ENCODE measurements at regions not wholly inside any gene's neighbourhood (a gene's known extent, or its start where the extent isn't known, plus 50 kb on each side); places are given as distances from the start of the nearest gene placed in this dataset.
"Not testable (repeated sequence)": the region's sequence is repeated elsewhere in the genome, so short reads cannot be mapped to it uniquely, and the experiment has no call there.

- ChIA-PET CTCF (no interaction called here), POLR2A (no interaction called here)
- no peak for TF ChIP-seq CTCF (IDR thresholded peaks at IDR 0.05; ENCODE audit: insufficient read depth in 1 of 2, low read depth in 1 of 2, low read length in 1 of 2, severe bottlenecking in 1 of 2, unreplicated experiment in 1 of 2)
- Histone ChIP-seq H3K4me3 (ENCODE audit: low read depth, low read length) (no peak overlapping the region), H3K27me3 (replicated peaks; ENCODE audit: control insufficient read depth, insufficient read depth, low read length) (no peaks in the 10 kb centered on the region), H3K36me3 (ENCODE audit: control insufficient read depth, insufficient read depth, low read length) (no peaks in the 10 kb centered on the region), H3K4me1 (no peaks in the 10 kb centered on the region), H3K9me3 (no peaks in the 10 kb centered on the region)
- Mint-ChIP-seq H3K27me3 (ENCODE audit: insufficient read depth, unreplicated experiment) (no peaks in the 10 kb centered on the region), H3K4me3 (ENCODE audit: unreplicated experiment) (no peak overlapping the region), H3K4me1 (ENCODE audit: low read depth, unreplicated experiment) (no peaks in the 10 kb centered on the region), H3K36me3 (ENCODE audit: insufficient read depth, unreplicated experiment) (no peaks in the 10 kb centered on the region), H3K9me3 (ENCODE audit: unreplicated experiment) (no peaks in the 10 kb centered on the region), H3K27ac (ENCODE audit: unreplicated experiment) (no peak overlapping the region)
- intact Hi-C loops (cut with micrococcal nuclease; ENCODE audit: unreplicated experiment), result no loop called here
- no peak for DNase-seq
- BruUV-seq (replicated peaks), result no TSS peak
These were observed 1132.0 kb upstream of the LRRTM3 start for GRCh38 chr10:65793738-65794425.

- H3K36me3 ChIP-seq (ENCODE audit: control insufficient read depth, insufficient read depth, low read length); H3K27me3 Mint-ChIP-seq (ENCODE audit: insufficient read depth, unreplicated experiment); CTCF ChIA-PET; H3K36me3 Mint-ChIP-seq (ENCODE audit: insufficient read depth, unreplicated experiment); BruUV-seq (replicated peaks); intact Hi-C loops (cut with micrococcal nuclease; ENCODE audit: unreplicated experiment); H3K4me1 ChIP-seq; DNase-seq; H3K4me1 Mint-ChIP-seq (ENCODE audit: low read depth, unreplicated experiment); H3K9me3 Mint-ChIP-seq (ENCODE audit: unreplicated experiment); H3K27ac Mint-ChIP-seq (ENCODE audit: unreplicated experiment); H3K4me3 ChIP-seq (ENCODE audit: low read depth, low read length); H3K27me3 ChIP-seq (replicated peaks; ENCODE audit: control insufficient read depth, insufficient read depth, low read length); H3K4me3 Mint-ChIP-seq (ENCODE audit: unreplicated experiment); H3K9me3 ChIP-seq: not testable (repeated sequence)
- POLR2A ChIA-PET, result interaction anchor here (0.6 kb wide), 1 partner anchor 1007 kb away, joined by 3 read pairs; no protein-coding TSS in a partner anchor
These were observed 1131.0 kb upstream of the LRRTM3 start for GRCh38 chr10:65794861-65795260.

GRCh38 chr10:65796472-65796871 lies 1129.4 kb upstream of the LRRTM3 start:
- Histone ChIP-seq H3K36me3 (ENCODE audit: control insufficient read depth, insufficient read depth, low read length) (no peaks in the 10 kb centered on the region), H3K27me3 (replicated peaks; ENCODE audit: control insufficient read depth, insufficient read depth, low read length) (no peaks in the 10 kb centered on the region), H3K4me1 (no peaks in the 10 kb centered on the region), H3K9me3 (no peaks in the 10 kb centered on the region), H3K4me3 (ENCODE audit: low read depth, low read length) (no peak overlapping the region)
- H3K36me3 Mint-ChIP-seq (ENCODE audit: insufficient read depth, unreplicated experiment), result no peaks in the 10 kb centered on the region
- H3K4me3 Mint-ChIP-seq (ENCODE audit: unreplicated experiment), result no peak overlapping the region
- H3K27me3 Mint-ChIP-seq (ENCODE audit: insufficient read depth, unreplicated experiment), result no peaks in the 10 kb centered on the region
- H3K9me3 Mint-ChIP-seq (ENCODE audit: unreplicated experiment), result no peaks in the 10 kb centered on the region
- no peak for TF ChIP-seq CTCF (IDR thresholded peaks at IDR 0.05; ENCODE audit: insufficient read depth in 1 of 2, low read depth in 1 of 2, low read length in 1 of 2, severe bottlenecking in 1 of 2, unreplicated experiment in 1 of 2)
- no peak overlapping the region for H3K27ac Mint-ChIP-seq (ENCODE audit: unreplicated experiment)
- intact Hi-C loops (cut with micrococcal nuclease; ENCODE audit: unreplicated experiment), result no loop called here
- ChIA-PET CTCF (no interaction called here), POLR2A (no interaction called here)
- DNase-seq, result no peak
- no TSS peak for BruUV-seq (replicated peaks)
- no peaks in the 10 kb centered on the region for H3K4me1 Mint-ChIP-seq (ENCODE audit: low read depth, unreplicated experiment)

- TF ChIP-seq CTCF (IDR thresholded peaks at IDR 0.05; ENCODE audit: insufficient read depth in 1 of 2, low read depth in 1 of 2, low read length in 1 of 2, severe bottlenecking in 1 of 2, unreplicated experiment in 1 of 2), result no peak
- intact Hi-C loops (cut with micrococcal nuclease; ENCODE audit: unreplicated experiment), result no loop called here
- no peak for DNase-seq
- Mint-ChIP-seq H3K9me3 (ENCODE audit: unreplicated experiment) (no peaks in the 10 kb centered on the region), H3K27me3 (ENCODE audit: insufficient read depth, unreplicated experiment) (peaks cover 4% of the 10 kb centered on the region), H3K4me3 (ENCODE audit: unreplicated experiment) (no peak overlapping the region), H3K36me3 (ENCODE audit: insufficient read depth, unreplicated experiment) (no peaks in the 10 kb centered on the region), H3K4me1 (ENCODE audit: low read depth, unreplicated experiment) (no peaks in the 10 kb centered on the region), H3K27ac (ENCODE audit: unreplicated experiment) (no peak overlapping the region)
- Histone ChIP-seq H3K9me3 (no peaks in the 10 kb centered on the region), H3K27me3 (replicated peaks; ENCODE audit: control insufficient read depth, insufficient read depth, low read length) (no peaks in the 10 kb centered on the region), H3K36me3 (ENCODE audit: control insufficient read depth, insufficient read depth, low read length) (no peaks in the 10 kb centered on the region), H3K4me1 (no peaks in the 10 kb centered on the region), H3K4me3 (ENCODE audit: low read depth, low read length) (no peak overlapping the region)
- ChIA-PET POLR2A (no interaction called here), CTCF (no interaction called here)
- BruUV-seq (replicated peaks), result no TSS peak
These were observed 1127.7 kb upstream of the LRRTM3 start for GRCh38 chr10:65798133-65798532.

Measured in Caco-2 (cell line).